ENCODE measurements at regions not wholly inside any gene's neighbourhood (a gene's known extent, or its start where the extent isn't known, plus 50 kb on each side); places are given as distances from the start of the nearest gene placed in this dataset.

DNA sequence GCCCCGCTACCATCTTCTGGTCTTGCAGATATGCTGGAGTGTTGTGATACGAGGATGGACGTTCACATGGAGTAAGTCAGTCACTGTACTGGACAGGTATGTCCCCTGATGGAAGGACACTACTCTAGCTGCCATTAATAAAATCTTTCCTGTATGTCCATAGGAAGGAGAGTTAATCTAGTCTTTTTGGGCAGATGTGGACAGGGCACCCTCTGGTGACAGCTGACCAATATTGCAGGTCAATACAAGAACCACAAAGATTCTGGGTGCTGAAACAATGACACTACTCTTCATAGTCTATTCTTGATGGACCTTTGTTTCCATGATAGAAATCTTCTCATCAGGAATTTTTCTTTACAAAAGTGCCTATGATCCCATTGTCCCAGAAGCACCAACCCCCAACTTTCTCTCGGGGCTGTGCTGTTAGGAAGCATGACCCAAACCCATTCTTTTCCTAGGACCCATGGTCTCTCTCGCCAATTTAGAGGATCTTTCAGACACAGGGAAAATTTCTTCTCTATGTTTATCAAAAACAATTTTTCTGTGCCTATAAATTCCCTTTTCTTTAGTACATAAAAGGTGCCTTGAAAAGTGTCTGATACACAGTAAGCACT, 376.9 kb downstream of the DTWD2 start:
- no peaks in the 10 kb centered on the region for H3K36me3 ChIP-seq (ENCODE audit: control insufficient read depth in 1 of 2, insufficient read depth in 2 of 2, low read length in 2 of 2)
- H3K4me1 ChIP-seq (ENCODE audit: control insufficient read depth in 1 of 2, insufficient read depth in 2 of 2, low read length in 2 of 2), result no peaks in the 10 kb centered on the region
- H3K4me3 ChIP-seq (ENCODE audit: low read depth in 1 of 2, low read length in 2 of 2), result no peak overlapping the region
- H3K27ac ChIP-seq (ENCODE audit: low read depth, low read length), result no peak overlapping the region
- no peaks in the 10 kb centered on the region for H3K9me3 ChIP-seq (ENCODE audit: control insufficient read depth in 1 of 2, low read length in 2 of 2)
- H3K9ac ChIP-seq (ENCODE audit: low read depth in 1 of 2, low read length in 2 of 2), result no peak overlapping the region
- H3K27me3 ChIP-seq (ENCODE audit: control insufficient read depth in 1 of 2, insufficient read depth in 2 of 2, low read length in 2 of 2), result no peaks in the 10 kb centered on the region

DNA sequence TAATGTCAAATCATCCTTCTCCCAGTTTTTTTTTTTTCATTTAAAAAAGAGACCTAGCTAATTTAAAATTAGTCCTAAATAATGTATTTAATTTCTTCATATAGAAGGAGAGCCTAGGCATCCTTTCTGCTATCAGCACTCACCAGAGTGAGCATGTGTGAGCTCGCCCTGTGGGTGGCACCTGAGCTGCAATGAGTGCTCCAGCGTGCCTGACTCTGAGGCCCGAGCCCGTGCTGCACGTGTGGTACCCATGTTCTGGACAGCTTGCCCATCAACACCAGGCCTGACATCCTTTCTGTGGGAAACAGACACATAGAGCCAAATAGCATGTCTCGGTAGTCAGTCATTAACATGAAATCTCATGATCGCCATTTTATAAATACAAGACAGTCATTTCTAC, 381.4 kb downstream of the DTWD2 start:
- Histone ChIP-seq H3K36me3 (ENCODE audit: control insufficient read depth in 1 of 2, insufficient read depth in 2 of 2, low read length in 2 of 2) (no peaks in the 10 kb centered on the region), H3K9ac (ENCODE audit: low read depth in 1 of 2, low read length in 2 of 2) (no peak overlapping the region), H3K4me1 (ENCODE audit: control insufficient read depth in 1 of 2, insufficient read depth in 2 of 2, low read length in 2 of 2) (no peaks in the 10 kb centered on the region), H3K27ac (ENCODE audit: low read depth, low read length) (no peak overlapping the region), H3K27me3 (ENCODE audit: control insufficient read depth in 1 of 2, insufficient read depth in 2 of 2, low read length in 2 of 2) (no peaks in the 10 kb centered on the region), H3K4me3 (ENCODE audit: low read depth in 1 of 2, low read length in 2 of 2) (no peak overlapping the region), H3K9me3 (ENCODE audit: control insufficient read depth in 1 of 2, low read length in 2 of 2) (no peaks in the 10 kb centered on the region)

DNA sequence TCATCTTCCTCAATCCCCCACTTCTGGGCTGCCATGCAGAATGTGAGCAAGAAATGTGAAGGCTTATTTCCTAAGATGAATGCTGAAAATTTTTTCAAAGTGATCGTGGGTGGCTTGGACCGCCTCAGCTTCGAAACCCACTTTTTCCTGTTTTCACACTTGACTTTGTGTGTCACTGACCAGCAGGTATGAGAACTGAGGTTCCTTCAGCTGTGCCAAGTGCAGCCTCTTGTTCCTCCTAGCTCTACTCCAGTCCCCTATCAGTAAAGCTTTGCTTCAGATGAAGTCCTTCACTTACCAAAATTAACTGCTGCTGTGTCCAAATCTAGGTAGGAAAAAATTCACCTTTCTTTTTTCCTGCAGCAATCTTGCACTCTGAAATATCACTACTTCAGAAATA, 382.6 kb downstream of the DTWD2 start:
- Histone ChIP-seq H3K27ac (ENCODE audit: low read depth, low read length) (no peak overlapping the region), H3K27me3 (ENCODE audit: control insufficient read depth in 1 of 2, insufficient read depth in 2 of 2, low read length in 2 of 2) (no peaks in the 10 kb centered on the region), H3K4me3 (ENCODE audit: low read depth in 1 of 2, low read length in 2 of 2) (no peak overlapping the region), H3K9me3 (ENCODE audit: control insufficient read depth in 1 of 2, low read length in 2 of 2) (no peaks in the 10 kb centered on the region), H3K4me1 (ENCODE audit: control insufficient read depth in 1 of 2, insufficient read depth in 2 of 2, low read length in 2 of 2) (no peaks in the 10 kb centered on the region), H3K36me3 (ENCODE audit: control insufficient read depth in 1 of 2, insufficient read depth in 2 of 2, low read length in 2 of 2) (no peaks in the 10 kb centered on the region), H3K9ac (ENCODE audit: low read depth in 1 of 2, low read length in 2 of 2) (no peak overlapping the region)

DNA sequence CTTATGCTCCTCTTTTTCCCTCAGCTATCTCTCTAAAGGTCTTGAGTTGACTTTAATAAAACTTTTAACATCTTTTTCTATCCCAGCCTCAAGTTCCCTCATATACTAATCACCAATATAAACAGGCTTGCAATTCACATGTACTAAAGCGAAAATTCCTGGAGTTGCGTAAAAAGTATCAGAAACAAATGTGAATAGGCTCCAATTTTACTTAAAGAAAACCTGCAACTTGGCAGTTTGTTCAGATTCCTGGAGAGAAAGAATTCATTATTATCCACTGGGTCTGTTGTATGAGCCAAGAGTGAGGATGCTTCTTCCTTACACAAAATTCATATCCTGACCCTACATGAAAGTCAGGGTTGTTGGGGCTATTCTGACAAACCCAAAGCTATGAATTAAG, 384.2 kb downstream of the DTWD2 start:
- H3K4me3 ChIP-seq (ENCODE audit: low read depth in 1 of 2, low read length in 2 of 2), result no peak overlapping the region
- no peaks in the 10 kb centered on the region for H3K4me1 ChIP-seq (ENCODE audit: control insufficient read depth in 1 of 2, insufficient read depth in 2 of 2, low read length in 2 of 2)
- no peak overlapping the region for H3K27ac ChIP-seq (ENCODE audit: low read depth, low read length)
- H3K9ac ChIP-seq (ENCODE audit: low read depth in 1 of 2, low read length in 2 of 2), result no peak overlapping the region
- H3K27me3 ChIP-seq (ENCODE audit: control insufficient read depth in 1 of 2, insufficient read depth in 2 of 2, low read length in 2 of 2), result no peaks in the 10 kb centered on the region
- H3K9me3 ChIP-seq (ENCODE audit: control insufficient read depth in 1 of 2, low read length in 2 of 2), result no peaks in the 10 kb centered on the region
- H3K36me3 ChIP-seq (ENCODE audit: control insufficient read depth in 1 of 2, insufficient read depth in 2 of 2, low read length in 2 of 2), result no peaks in the 10 kb centered on the region

DNA sequence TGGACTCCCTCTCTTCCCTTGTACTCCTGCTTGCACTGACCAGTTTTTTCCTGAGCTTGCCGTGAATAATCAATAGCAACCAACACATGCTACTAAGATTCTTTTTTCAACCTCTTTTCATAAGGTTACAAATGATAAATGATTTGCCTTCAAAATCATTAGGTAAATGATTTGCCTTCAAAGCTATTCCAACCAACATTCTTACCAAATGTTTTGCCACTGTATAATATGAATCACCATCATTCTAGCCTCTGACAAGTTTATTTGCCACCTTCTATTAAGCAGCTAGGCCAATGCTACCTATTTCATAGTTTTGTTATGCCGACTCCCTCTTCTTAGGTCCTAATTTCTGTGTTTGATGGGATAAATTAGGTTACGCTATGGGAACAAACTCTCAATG, 385.1 kb downstream of the DTWD2 start:
- Histone ChIP-seq H3K9me3 (ENCODE audit: control insufficient read depth in 1 of 2, low read length in 2 of 2) (no peaks in the 10 kb centered on the region), H3K27ac (ENCODE audit: low read depth, low read length) (no peak overlapping the region), H3K4me1 (ENCODE audit: control insufficient read depth in 1 of 2, insufficient read depth in 2 of 2, low read length in 2 of 2) (no peaks in the 10 kb centered on the region), H3K4me3 (ENCODE audit: low read depth in 1 of 2, low read length in 2 of 2) (no peak overlapping the region), H3K36me3 (ENCODE audit: control insufficient read depth in 1 of 2, insufficient read depth in 2 of 2, low read length in 2 of 2) (no peaks in the 10 kb centered on the region), H3K27me3 (ENCODE audit: control insufficient read depth in 1 of 2, insufficient read depth in 2 of 2, low read length in 2 of 2) (no peaks in the 10 kb centered on the region), H3K9ac (ENCODE audit: low read depth in 1 of 2, low read length in 2 of 2) (no peak overlapping the region)

DNA sequence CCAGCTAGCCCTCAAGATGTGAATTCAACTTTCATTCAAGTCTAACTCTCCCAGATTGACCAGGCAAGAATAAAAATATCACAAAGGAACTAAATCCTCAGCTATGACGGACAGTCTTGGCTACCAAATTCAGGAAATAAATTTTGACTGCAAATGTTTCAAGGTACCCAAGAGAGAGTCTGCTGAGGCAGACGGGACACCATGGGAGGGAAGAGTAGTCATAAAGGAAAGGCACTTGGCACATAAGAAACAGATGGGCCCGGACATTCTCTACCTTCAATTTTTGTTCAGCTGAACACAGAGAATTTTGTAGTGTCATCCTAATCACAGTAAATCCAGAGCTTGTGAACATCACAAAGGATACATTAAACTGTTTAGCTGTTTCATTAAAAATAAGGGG, 390.0 kb downstream of the DTWD2 start:
- Histone ChIP-seq H3K4me1 (ENCODE audit: control insufficient read depth in 1 of 2, insufficient read depth in 2 of 2, low read length in 2 of 2) (no peaks in the 10 kb centered on the region), H3K27ac (ENCODE audit: low read depth, low read length) (no peak overlapping the region), H3K27me3 (ENCODE audit: control insufficient read depth in 1 of 2, insufficient read depth in 2 of 2, low read length in 2 of 2) (no peaks in the 10 kb centered on the region), H3K4me3 (ENCODE audit: low read depth in 1 of 2, low read length in 2 of 2) (no peak overlapping the region), H3K9me3 (ENCODE audit: control insufficient read depth in 1 of 2, low read length in 2 of 2) (no peaks in the 10 kb centered on the region), H3K9ac (ENCODE audit: low read depth in 1 of 2, low read length in 2 of 2) (no peak overlapping the region), H3K36me3 (ENCODE audit: control insufficient read depth in 1 of 2, insufficient read depth in 2 of 2, low read length in 2 of 2) (no peaks in the 10 kb centered on the region)

DNA sequence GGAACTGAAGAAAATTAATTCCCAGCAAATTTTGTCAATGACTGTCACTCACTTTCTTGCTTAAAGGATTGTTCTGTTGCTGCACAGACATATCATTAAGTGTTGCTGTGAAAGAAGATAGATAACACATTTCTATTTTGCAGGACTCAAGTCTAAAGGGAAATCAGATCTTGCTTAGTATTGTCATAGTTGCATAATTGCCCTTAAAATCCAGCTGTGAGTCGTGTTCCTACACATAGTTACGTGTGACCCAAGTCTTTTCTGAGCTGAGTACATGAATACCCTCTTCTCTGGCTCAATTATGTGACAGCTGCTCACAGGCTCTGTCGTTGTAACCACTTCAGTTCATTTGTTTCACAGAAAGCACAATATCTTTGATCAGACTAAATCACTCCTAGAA, 390.8 kb downstream of the DTWD2 start:
- no peak overlapping the region for H3K9ac ChIP-seq (ENCODE audit: low read depth in 1 of 2, low read length in 2 of 2)
- no peaks in the 10 kb centered on the region for H3K27me3 ChIP-seq (ENCODE audit: control insufficient read depth in 1 of 2, insufficient read depth in 2 of 2, low read length in 2 of 2)
- H3K36me3 ChIP-seq (ENCODE audit: control insufficient read depth in 1 of 2, insufficient read depth in 2 of 2, low read length in 2 of 2), result no peaks in the 10 kb centered on the region
- no peaks in the 10 kb centered on the region for H3K9me3 ChIP-seq (ENCODE audit: control insufficient read depth in 1 of 2, low read length in 2 of 2)
- H3K4me3 ChIP-seq (ENCODE audit: low read depth in 1 of 2, low read length in 2 of 2), result no peak overlapping the region
- H3K4me1 ChIP-seq (ENCODE audit: control insufficient read depth in 1 of 2, insufficient read depth in 2 of 2, low read length in 2 of 2), result no peaks in the 10 kb centered on the region
- H3K27ac ChIP-seq (ENCODE audit: low read depth, low read length), result no peak overlapping the region

DNA sequence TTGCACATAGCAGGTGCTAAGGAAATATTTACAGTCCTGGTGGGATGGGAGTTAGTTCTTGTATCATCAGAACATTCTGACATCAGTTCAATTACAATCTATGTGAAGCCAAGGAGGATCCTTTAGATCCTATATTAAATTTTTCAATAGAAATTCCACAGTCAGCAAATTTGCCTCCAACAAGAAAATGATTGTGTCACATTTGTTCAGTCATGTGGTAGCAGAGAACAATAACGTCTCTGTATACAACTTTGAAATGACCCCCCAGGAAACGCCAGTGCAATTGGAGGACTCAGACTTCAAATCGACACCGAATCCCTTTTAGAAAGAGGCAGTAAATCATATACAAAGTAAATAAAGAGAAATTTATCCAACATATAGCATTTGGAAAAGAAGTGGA, 392.1 kb downstream of the DTWD2 start:
- H3K27me3 ChIP-seq (ENCODE audit: control insufficient read depth in 1 of 2, insufficient read depth in 2 of 2, low read length in 2 of 2), result no peaks in the 10 kb centered on the region
- no peak overlapping the region for H3K27ac ChIP-seq (ENCODE audit: low read depth, low read length)
- no peaks in the 10 kb centered on the region for H3K36me3 ChIP-seq (ENCODE audit: control insufficient read depth in 1 of 2, insufficient read depth in 2 of 2, low read length in 2 of 2)
- H3K9me3 ChIP-seq (ENCODE audit: control insufficient read depth in 1 of 2, low read length in 2 of 2), result no peaks in the 10 kb centered on the region
- no peaks in the 10 kb centered on the region for H3K4me1 ChIP-seq (ENCODE audit: control insufficient read depth in 1 of 2, insufficient read depth in 2 of 2, low read length in 2 of 2)
- H3K4me3 ChIP-seq (ENCODE audit: low read depth in 1 of 2, low read length in 2 of 2), result no peak overlapping the region
- H3K9ac ChIP-seq (ENCODE audit: low read depth in 1 of 2, low read length in 2 of 2), result no peak overlapping the region

DNA sequence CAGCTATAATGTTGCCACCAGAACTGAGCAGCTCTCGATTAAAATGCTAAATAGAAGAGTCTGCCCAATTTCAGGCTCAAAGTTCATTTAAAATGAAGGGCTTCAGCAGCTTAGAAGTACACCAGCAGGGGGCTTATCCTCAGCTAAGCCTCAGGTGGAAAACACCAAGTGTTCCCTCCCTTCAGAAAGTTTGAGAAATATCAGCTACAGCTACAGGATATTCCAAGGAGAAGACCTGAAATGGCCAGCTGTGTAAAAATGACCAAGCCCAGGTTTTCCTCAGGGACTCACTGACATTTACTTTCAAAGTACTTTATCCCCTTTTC, 395.4 kb downstream of the DTWD2 start:
- Histone ChIP-seq H3K4me3 (ENCODE audit: low read depth in 1 of 2, low read length in 2 of 2) (no peak overlapping the region), H3K27me3 (ENCODE audit: control insufficient read depth in 1 of 2, insufficient read depth in 2 of 2, low read length in 2 of 2) (no peaks in the 10 kb centered on the region), H3K9ac (ENCODE audit: low read depth in 1 of 2, low read length in 2 of 2) (no peak overlapping the region), H3K27ac (ENCODE audit: low read depth, low read length) (no peak overlapping the region), H3K4me1 (ENCODE audit: control insufficient read depth in 1 of 2, insufficient read depth in 2 of 2, low read length in 2 of 2) (no peaks in the 10 kb centered on the region), H3K36me3 (ENCODE audit: control insufficient read depth in 1 of 2, insufficient read depth in 2 of 2, low read length in 2 of 2) (no peaks in the 10 kb centered on the region), H3K9me3 (ENCODE audit: control insufficient read depth in 1 of 2, low read length in 2 of 2) (no peaks in the 10 kb centered on the region)

DNA sequence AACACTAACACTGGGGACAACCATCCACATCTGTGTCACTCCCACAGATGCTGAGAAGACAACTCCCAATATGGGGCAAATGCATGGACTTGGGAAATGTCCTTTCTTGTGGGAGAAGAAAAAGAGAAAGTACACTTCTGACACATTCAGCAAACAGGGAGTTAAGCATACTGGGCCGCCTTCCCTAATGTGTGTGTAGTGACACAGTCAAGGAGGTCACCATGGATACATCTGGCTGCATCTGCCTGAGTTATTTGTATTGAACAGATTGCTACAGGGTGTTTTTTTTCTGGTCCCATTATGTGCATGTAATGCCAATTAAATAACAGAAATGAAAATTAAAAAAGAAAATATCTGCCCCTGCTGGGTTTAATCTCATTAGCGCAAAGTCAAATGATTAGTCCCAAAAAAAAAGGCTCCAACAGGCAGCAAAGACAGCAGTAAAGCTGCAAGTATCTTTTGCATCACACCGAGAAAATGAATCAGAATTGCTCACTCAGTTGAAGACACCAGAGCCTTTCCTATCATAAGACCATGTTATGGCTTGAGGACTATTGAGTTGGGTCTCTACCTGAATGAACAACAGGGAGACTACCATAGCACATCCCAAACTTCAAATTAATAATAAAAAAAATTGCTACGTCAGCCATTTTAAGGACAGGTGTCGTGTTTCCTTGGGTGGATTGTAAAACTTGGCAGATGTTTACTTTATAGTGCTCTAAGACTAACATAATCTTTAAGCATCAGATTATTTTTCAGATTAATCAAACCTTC, 395.9 kb downstream of the DTWD2 start:
- no peaks in the 10 kb centered on the region for H3K4me1 ChIP-seq (ENCODE audit: control insufficient read depth in 1 of 2, insufficient read depth in 2 of 2, low read length in 2 of 2)
- H3K27ac ChIP-seq (ENCODE audit: low read depth, low read length), result no peak overlapping the region
- no peaks in the 10 kb centered on the region for H3K36me3 ChIP-seq (ENCODE audit: control insufficient read depth in 1 of 2, insufficient read depth in 2 of 2, low read length in 2 of 2)
- no peak overlapping the region for H3K4me3 ChIP-seq (ENCODE audit: low read depth in 1 of 2, low read length in 2 of 2)
- no peaks in the 10 kb centered on the region for H3K27me3 ChIP-seq (ENCODE audit: control insufficient read depth in 1 of 2, insufficient read depth in 2 of 2, low read length in 2 of 2)
- no peaks in the 10 kb centered on the region for H3K9me3 ChIP-seq (ENCODE audit: control insufficient read depth in 1 of 2, low read length in 2 of 2)
- H3K9ac ChIP-seq (ENCODE audit: low read depth in 1 of 2, low read length in 2 of 2), result no peak overlapping the region
